Fibroblast of the aortic adventitia (primary cell): ENCODE measurements at regions not wholly inside any gene's neighbourhood (a gene's known extent, or its start where the extent isn't known, plus 50 kb on each side); places are given as distances from the start of the nearest gene placed in this dataset.

ENCODE experiments used
- DNase-seq: peaks from one replicate; pipeline ENCODE4 v3.0.0-alpha.2; 2010; ENCODE audit warnings: low read depth
- H3K4me3 ChIP-seq: 2 replicates; pipeline ENCODE4 v1.5.1; 2011; ENCODE audit warnings: low read depth, mild to moderate bottlenecking, control low read depth, low read length, moderate library complexity
- CTCF ChIP-seq: IDR thresholded peaks from 2 replicates; pipeline ENCODE4 v1.5.1; 2011; ENCODE audit warnings: mild to moderate bottlenecking, low read length, control low read depth, inconsistent platforms; ENCODE audit not compliant: insufficient read depth

- DNase-seq, result no peak
- no peak overlapping the region for H3K4me3 ChIP-seq
- no peak for TF ChIP-seq CTCF
Measured at GRCh38 chr2:162916286-162916801, 77.8 kb upstream of the KCNH7 start.

- DNase-seq, result no peak
- no peak for TF ChIP-seq CTCF
- H3K4me3 ChIP-seq, result no peak overlapping the region
Measured at GRCh38 chr2:162915858-162916257, 77.3 kb upstream of the KCNH7 start.

GRCh38 chr2:162914161-162914560, 75.6 kb upstream of the KCNH7 start:
- no peak for TF ChIP-seq CTCF
- H3K4me3 ChIP-seq, result no peak overlapping the region
- DNase-seq, result no peak

- no peak overlapping the region for H3K4me3 ChIP-seq
- DNase-seq, result no peak
- no peak for TF ChIP-seq CTCF
Measured at GRCh38 chr2:162912787-162913186, 74.2 kb upstream of the KCNH7 start.

GRCh38 chr2:162908567-162908966, 70.0 kb upstream of the KCNH7 start:
- TF ChIP-seq CTCF, result no peak
- H3K4me3 ChIP-seq, result no peak overlapping the region
- DNase-seq, result no peak

- H3K4me3 ChIP-seq, result no peak overlapping the region
- TF ChIP-seq CTCF, result peak; percentile 60
- peak; percentile 53 for DNase-seq
Measured at GRCh38 chr2:162890690-162891311, 52.2 kb upstream of the KCNH7 start.

GRCh38 chr2:162888652-162889051, 50.1 kb upstream of the KCNH7 start:
- no peak overlapping the region for H3K4me3 ChIP-seq
- no peak for TF ChIP-seq CTCF

More at GRCh38 chr2:162888652-162889051, 50.1 kb upstream of the KCNH7 start:
- DNase-seq, result no peak
